Tibial nerve (tissue), 4 donors: ENCODE measurements at regions not wholly inside any gene's neighbourhood (a gene's known extent, or its start where the extent isn't known, plus 50 kb on each side); places are given as distances from the start of the nearest gene placed in this dataset.

Experiments
- DNase-seq, 2 donors: peaks; one replicate each; pipeline ENCODE4 v3.0.0-alpha.2; 2019; ENCODE audit warnings: low spot score in 2 of 2
- H3K27ac ChIP-seq, 4 donors: fragments of 200-600 bp; sonication (generic) in 3 of 4; one replicate each; pipeline ENCODE4 v1.5.1; 2017 to 2019; ENCODE audit warnings: mild to moderate bottlenecking in 1 of 4
- H3K27me3 ChIP-seq, 2 donors: fragments of 200-600 bp; sonication (generic) in 1 of 2; one replicate each; pipeline versions ENCODE4 v1.5.1 to v1.6.0; 2017 to 2019
- H3K36me3 ChIP-seq, 3 donors: fragments of 200-600 bp; sonication (generic); one replicate each; pipeline ENCODE4 v1.5.1; 2018 to 2019
- H3K4me1 ChIP-seq, 4 donors: fragments of 200-600 bp; sonication (generic) in 3 of 4; one replicate each; pipeline ENCODE4 v1.5.1; 2017 to 2019
- H3K4me3 ChIP-seq, 4 donors: fragments of 200-600 bp; sonication (generic) in 3 of 4; one replicate each; pipeline ENCODE4 v1.5.1; 2017 to 2019; ENCODE audit warnings: mild to moderate bottlenecking in 1 of 4, moderate library complexity in 1 of 4
- H3K9me3 ChIP-seq, 4 donors: fragments of 200-600 bp; sonication (generic) in 3 of 4; one replicate each; pipeline ENCODE4 v1.5.1; 2017 to 2019
- EP300 ChIP-seq, 2 donors: sonication (generic); formaldehyde crosslinking; IDR thresholded peaks; one replicate each; pipeline ENCODE4 v1.6.1; 2017; ENCODE audit warnings: antibody characterized with exemption in 2 of 2, mild to moderate bottlenecking in 1 of 2
- POLR2A ChIP-seq, 2 donors: fragments of 450-650 bp; IDR thresholded peaks; one replicate each; pipeline ENCODE4 v1.6.1; 2017; ENCODE audit warnings: antibody characterized with exemption in 2 of 2, mild to moderate bottlenecking in 2 of 2, moderate library complexity in 2 of 2
- WGBS, 2 donors: methylation state at CpG; one replicate each; pipeline ENCODE4 v1.1.5; 2018; 5-methylcytosine and 5-hydroxymethylcytosine counted together
- TF ChIP-seq, protein P1 (sequence below), 5 experiments: fragments of 200-600 bp in 3 of 5; fragments of 450-650 bp in 2 of 5; sonication (generic) in 3 of 5; IDR thresholded peaks; one replicate each; pipeline ENCODE4 v1.5.1; 2016 to 2019; ENCODE audit warnings: antibody characterized with exemption in 5 of 5, mild to moderate bottlenecking in 3 of 5, moderate library complexity in 2 of 5

DNA sequence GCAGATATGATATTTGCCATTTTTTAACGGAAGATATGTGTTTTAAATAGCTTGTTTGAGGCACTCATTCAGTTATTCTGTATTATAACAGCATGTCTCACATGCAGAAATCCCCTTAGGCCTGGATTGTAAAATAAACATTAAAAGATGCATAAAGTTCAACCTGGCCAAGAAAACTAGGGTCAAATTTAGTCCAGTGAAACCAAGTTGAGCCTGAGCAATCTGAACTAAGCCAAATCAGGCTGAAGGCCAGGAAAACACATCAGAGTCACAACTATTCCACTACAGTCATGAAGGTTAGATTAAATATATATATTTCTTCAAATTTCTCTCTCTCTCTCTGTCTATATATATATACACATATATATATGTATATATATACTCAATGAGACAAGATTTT is 504.8 kb downstream of the SLITRK1 start:
- no peak for TF ChIP-seq EP300 (IDR thresholded peaks at IDR 0.05)
- no peak for TF ChIP-seq POLR2A (IDR thresholded peaks at IDR 0.05)
- TF ChIP-seq, protein P1, sequence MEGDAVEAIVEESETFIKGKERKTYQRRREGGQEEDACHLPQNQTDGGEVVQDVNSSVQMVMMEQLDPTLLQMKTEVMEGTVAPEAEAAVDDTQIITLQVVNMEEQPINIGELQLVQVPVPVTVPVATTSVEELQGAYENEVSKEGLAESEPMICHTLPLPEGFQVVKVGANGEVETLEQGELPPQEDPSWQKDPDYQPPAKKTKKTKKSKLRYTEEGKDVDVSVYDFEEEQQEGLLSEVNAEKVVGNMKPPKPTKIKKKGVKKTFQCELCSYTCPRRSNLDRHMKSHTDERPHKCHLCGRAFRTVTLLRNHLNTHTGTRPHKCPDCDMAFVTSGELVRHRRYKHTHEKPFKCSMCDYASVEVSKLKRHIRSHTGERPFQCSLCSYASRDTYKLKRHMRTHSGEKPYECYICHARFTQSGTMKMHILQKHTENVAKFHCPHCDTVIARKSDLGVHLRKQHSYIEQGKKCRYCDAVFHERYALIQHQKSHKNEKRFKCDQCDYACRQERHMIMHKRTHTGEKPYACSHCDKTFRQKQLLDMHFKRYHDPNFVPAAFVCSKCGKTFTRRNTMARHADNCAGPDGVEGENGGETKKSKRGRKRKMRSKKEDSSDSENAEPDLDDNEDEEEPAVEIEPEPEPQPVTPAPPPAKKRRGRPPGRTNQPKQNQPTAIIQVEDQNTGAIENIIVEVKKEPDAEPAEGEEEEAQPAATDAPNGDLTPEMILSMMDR (IDR thresholded peaks at IDR 0.05): no peak
- Histone ChIP-seq H3K4me3 (no peak overlapping the region), H3K27ac (no peak overlapping the region), H3K36me3 (no peaks in the 10 kb centered on the region), H3K27me3 (no peaks in the 10 kb centered on the region), H3K9me3 (peaks cover 0 to 3% (median 1%) of the 10 kb centered on the region in 4 donors), H3K4me1 (no peaks in the 10 kb centered on the region)
- 46 to 48% methylated on average over 1 of the region's 1 CpG for WGBS, 2 donors
- no peak for DNase-seq

DNA sequence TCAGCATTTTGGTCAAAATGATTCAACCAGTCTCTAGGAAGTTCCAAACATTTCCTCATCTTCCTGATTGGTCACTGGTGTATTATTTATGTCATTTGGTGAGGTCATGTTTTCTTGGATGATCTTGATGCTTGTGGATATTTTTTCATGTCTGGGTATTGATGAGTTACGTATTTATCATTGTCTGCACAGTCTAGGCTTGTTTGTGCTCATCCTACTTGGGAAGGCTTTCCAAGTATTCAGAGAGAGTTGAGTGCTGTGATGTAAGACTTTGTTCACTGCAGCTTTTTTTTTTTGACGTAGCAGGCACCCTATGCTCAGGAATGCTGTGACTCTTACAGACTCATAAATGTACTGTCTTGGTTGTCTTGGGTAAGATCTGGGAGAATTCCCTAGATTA is 509.5 kb downstream of the SLITRK1 start:
- Histone ChIP-seq H3K9me3 (peaks cover 0 to 14% (median 1%) of the 10 kb centered on the region in 4 donors), H3K4me1 (no peaks in the 10 kb centered on the region), H3K27me3 (no peaks in the 10 kb centered on the region), H3K27ac (no peak overlapping the region), H3K36me3 (no peaks in the 10 kb centered on the region), H3K4me3 (no peak overlapping the region)
- DNase-seq: no peak
- WGBS, 2 donors: 29 to 81% methylated on average over 2 of the region's 2 CpGs
- no peak for TF ChIP-seq EP300 (IDR thresholded peaks at IDR 0.05)
- TF ChIP-seq, protein P1 (IDR thresholded peaks at IDR 0.05): no peak
- TF ChIP-seq POLR2A (IDR thresholded peaks at IDR 0.05): no peak

DNA sequence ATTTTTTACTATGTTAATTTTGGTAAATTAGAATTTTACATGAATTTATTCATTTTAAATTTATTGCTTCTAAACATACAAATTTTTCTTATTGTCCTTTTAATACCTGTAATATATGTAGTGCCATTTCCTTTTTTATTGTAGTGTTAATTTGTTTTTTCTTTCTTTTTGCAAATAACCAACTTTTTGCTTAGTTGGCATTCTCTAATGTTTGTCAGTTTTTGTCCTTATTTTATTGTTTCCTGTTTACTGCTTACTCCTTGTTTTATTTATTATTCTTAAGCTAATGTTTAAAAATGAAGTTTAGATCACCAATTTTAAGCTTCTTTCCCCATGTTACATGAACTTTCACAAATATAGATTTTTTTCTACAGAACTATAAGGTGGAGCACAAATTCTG is 516.6 kb downstream of the SLITRK1 start:
- no peak for DNase-seq
- TF ChIP-seq, protein P1 (IDR thresholded peaks at IDR 0.05): no peak
- TF ChIP-seq POLR2A (IDR thresholded peaks at IDR 0.05) (no peak), EP300 (IDR thresholded peaks at IDR 0.05) (no peak)
- Histone ChIP-seq H3K4me3 (no peak overlapping the region), H3K27ac (no peak overlapping the region), H3K36me3 (no peaks in the 10 kb centered on the region), H3K27me3 (no peaks in the 10 kb centered on the region), H3K4me1 (no peaks in the 10 kb centered on the region), H3K9me3 (no peaks in the 10 kb centered on the region)

DNA sequence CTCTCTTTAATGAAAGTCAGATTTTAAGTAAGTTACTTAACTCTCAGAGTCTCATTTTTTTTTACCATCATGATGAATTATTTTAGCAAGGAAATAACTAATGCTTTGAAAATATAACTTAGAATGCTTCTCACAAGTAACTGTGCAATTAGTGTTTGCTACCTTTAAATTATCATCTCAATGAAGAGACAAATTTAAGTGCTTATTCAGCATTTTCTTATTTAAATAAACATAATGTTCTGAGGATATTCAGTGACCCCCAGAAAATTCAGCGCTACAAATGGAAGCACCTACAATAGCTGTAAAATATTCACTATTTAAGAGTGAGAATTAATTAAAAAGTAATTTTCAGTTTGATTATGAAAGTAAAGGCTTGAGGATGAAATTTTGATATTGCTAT is 527.2 kb downstream of the SLITRK1 start:
- H3K27ac ChIP-seq: no peak overlapping the region
- H3K9me3 ChIP-seq: no peaks in the 10 kb centered on the region
- H3K4me3 ChIP-seq: no peak overlapping the region
- no peak for TF ChIP-seq EP300 (IDR thresholded peaks at IDR 0.05)
- TF ChIP-seq, protein P1 (IDR thresholded peaks at IDR 0.05): no peak
- no peak for TF ChIP-seq POLR2A (IDR thresholded peaks at IDR 0.05)
- WGBS, 2 donors: 95 to 100% methylated on average over 1 of the region's 1 CpG
- DNase-seq: no peak
- H3K4me1 ChIP-seq: no peaks in the 10 kb centered on the region
- no peaks in the 10 kb centered on the region for H3K36me3 ChIP-seq
- H3K27me3 ChIP-seq: no peaks in the 10 kb centered on the region

DNA sequence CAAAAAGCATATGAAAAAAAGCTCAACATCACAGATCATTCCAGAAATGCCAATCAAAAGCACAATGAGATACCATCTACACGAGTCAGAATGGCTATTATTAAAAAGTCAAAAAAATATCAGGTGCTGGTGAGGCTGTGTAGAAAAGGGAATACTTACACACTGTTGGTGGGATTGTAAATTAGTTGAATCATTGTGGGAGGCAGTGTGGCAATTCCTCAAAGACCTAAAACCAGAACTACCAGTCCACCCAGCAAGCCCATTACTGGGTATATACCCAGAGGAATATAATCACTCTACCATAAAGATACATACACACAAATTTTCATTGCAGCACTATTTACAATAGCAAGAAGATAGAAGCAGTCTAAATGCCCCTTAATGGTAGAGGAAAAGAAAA is 529.9 kb downstream of the SLITRK1 start:
- Histone ChIP-seq H3K36me3 (no peaks in the 10 kb centered on the region), H3K9me3 (no peaks in the 10 kb centered on the region), H3K27me3 (no peaks in the 10 kb centered on the region), H3K4me1 (no peaks in the 10 kb centered on the region), H3K27ac (no peak overlapping the region), H3K4me3 (no peak overlapping the region)
- TF ChIP-seq POLR2A (IDR thresholded peaks at IDR 0.05): no peak
- TF ChIP-seq EP300 (IDR thresholded peaks at IDR 0.05): no peak
- TF ChIP-seq, protein P1 (IDR thresholded peaks at IDR 0.05): no peak
- WGBS, 2 donors: 63 to 70% methylated on average over 1 of the region's 1 CpG
- no peak for DNase-seq
